Lung (tissue), 11 donors: ENCODE measurements at regions not wholly inside any gene's neighbourhood (a gene's known extent, or its start where the extent isn't known, plus 50 kb on each side); places are given as distances from the start of the nearest gene placed in this dataset.

Experiments
- ATAC-seq: fragments of 200-7000 bp; cut with Tn5 transposase; one replicate; pipeline ENCODE4 v1.9.1; 2020; ENCODE audit warnings: moderate number of reproducible peaks; ENCODE audit not compliant: insufficient read depth, low FRiP score
- DNase-seq, 3 donors: peaks; one replicate each; pipeline ENCODE4 v3.0.0-alpha.2; 2013 to 2017
- H3K27ac ChIP-seq, 2 donors: one replicate each; pipeline ENCODE4 v1.5.1; 2013; ENCODE audit warnings: mild to moderate bottlenecking in 2 of 2, moderate library complexity in 2 of 2, control low read depth in 1 of 2, inconsistent platforms in 1 of 2, low read depth in 1 of 2, low read length in 1 of 2
- H3K27me3 ChIP-seq, 3 donors: one replicate each; pipeline ENCODE4 v1.5.1; 2013; ENCODE audit warnings: low read length in 2 of 3; ENCODE audit not compliant: control insufficient read depth in 3 of 3, insufficient read depth in 3 of 3
- H3K36me3 ChIP-seq, 4 donors: one replicate each; pipeline ENCODE4 v1.5.1; 2013; ENCODE audit warnings: low read length in 4 of 4, mild to moderate bottlenecking in 1 of 4, moderate library complexity in 1 of 4; ENCODE audit not compliant: control insufficient read depth in 4 of 4, insufficient read depth in 4 of 4
- H3K4me1 ChIP-seq, 5 donors: one replicate each; pipeline ENCODE4 v1.5.1; 2013; ENCODE audit warnings: low read length in 5 of 5, mild to moderate bottlenecking in 2 of 5, moderate library complexity in 1 of 5; ENCODE audit not compliant: control insufficient read depth in 5 of 5, insufficient read depth in 5 of 5
- H3K4me3 ChIP-seq: one replicate; pipeline ENCODE4 v1.5.1; 2013; ENCODE audit warnings: mild to moderate bottlenecking, control low read depth, moderate library complexity
- H3K9ac ChIP-seq, 2 donors: one replicate each; pipeline ENCODE4 v1.5.1; 2013; ENCODE audit warnings: low read length in 2 of 2, control low read depth in 1 of 2; ENCODE audit not compliant: insufficient read depth in 1 of 2
- H3K9me3 ChIP-seq, 4 donors: one replicate each; pipeline ENCODE4 v1.5.1; 2013; ENCODE audit warnings: low read length in 3 of 4, mild to moderate bottlenecking in 1 of 4, moderate library complexity in 1 of 4; ENCODE audit not compliant: control insufficient read depth in 4 of 4, insufficient read depth in 3 of 4
- WGBS, 2 donors: extraction: QIAGEN DNeasy Blood & Tissue Kit; methylation state at CpG; one replicate each; pipeline ENCODE4 v1.1.7; 2013; 5-methylcytosine and 5-hydroxymethylcytosine counted together
- TF ChIP-seq, protein P1 (sequence below): IDR thresholded peaks from 2 replicates; pipeline ENCODE4 v1.5.1; 2012; ENCODE audit warnings: mild to moderate bottlenecking; ENCODE audit errors: control extremely low read depth, extremely low read depth
- donor health status: control.
- donor health status: control.
- donor health status: Bipolar disorder and iron deficiency.
- donor health status: healthy.
- donor health status: DM: yes; HTN: yes; CAD: no.

DNA sequence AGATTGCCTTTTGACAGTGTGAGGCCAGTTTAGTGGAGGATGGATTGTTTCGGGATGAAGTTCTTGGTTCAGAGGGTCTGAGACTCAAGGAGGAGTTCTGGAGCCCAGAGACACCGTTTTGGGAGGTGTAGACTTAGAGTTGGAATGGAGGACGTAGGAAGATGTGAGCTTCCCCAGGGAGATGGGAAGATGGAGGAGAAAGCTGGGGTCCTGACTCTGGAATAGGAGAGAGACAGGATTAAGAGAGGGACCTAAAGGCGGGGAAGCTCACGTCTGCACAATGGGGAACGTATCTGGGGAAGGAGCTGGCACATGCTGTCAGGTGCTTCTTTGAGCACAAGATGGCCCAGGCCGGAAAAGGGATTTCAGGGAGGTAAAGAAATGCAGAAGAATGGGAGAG, 71.3 kb upstream of the CLDN5 start:
- Histone ChIP-seq H3K27ac (peak overlapping the region in 1 of 2 donors; percentile 28), H3K36me3 (no peaks in the 10 kb centered on the region), H3K27me3 (no peaks in the 10 kb centered on the region), H3K4me1 (peaks cover 0 to 28% (median 10%) of the 10 kb centered on the region in 5 donors), H3K9me3 (peaks cover 0 to 2% (median 0%) of the 10 kb centered on the region in 4 donors), H3K9ac (no peak overlapping the region), H3K4me3 (no peak overlapping the region)
- TF ChIP-seq, protein P1, sequence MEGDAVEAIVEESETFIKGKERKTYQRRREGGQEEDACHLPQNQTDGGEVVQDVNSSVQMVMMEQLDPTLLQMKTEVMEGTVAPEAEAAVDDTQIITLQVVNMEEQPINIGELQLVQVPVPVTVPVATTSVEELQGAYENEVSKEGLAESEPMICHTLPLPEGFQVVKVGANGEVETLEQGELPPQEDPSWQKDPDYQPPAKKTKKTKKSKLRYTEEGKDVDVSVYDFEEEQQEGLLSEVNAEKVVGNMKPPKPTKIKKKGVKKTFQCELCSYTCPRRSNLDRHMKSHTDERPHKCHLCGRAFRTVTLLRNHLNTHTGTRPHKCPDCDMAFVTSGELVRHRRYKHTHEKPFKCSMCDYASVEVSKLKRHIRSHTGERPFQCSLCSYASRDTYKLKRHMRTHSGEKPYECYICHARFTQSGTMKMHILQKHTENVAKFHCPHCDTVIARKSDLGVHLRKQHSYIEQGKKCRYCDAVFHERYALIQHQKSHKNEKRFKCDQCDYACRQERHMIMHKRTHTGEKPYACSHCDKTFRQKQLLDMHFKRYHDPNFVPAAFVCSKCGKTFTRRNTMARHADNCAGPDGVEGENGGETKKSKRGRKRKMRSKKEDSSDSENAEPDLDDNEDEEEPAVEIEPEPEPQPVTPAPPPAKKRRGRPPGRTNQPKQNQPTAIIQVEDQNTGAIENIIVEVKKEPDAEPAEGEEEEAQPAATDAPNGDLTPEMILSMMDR: no peak
- ATAC-seq (no peak), DNase-seq (no peak)
- WGBS, 2 donors: 82 to 90% methylated on average over 7 of the region's 7 CpGs

DNA sequence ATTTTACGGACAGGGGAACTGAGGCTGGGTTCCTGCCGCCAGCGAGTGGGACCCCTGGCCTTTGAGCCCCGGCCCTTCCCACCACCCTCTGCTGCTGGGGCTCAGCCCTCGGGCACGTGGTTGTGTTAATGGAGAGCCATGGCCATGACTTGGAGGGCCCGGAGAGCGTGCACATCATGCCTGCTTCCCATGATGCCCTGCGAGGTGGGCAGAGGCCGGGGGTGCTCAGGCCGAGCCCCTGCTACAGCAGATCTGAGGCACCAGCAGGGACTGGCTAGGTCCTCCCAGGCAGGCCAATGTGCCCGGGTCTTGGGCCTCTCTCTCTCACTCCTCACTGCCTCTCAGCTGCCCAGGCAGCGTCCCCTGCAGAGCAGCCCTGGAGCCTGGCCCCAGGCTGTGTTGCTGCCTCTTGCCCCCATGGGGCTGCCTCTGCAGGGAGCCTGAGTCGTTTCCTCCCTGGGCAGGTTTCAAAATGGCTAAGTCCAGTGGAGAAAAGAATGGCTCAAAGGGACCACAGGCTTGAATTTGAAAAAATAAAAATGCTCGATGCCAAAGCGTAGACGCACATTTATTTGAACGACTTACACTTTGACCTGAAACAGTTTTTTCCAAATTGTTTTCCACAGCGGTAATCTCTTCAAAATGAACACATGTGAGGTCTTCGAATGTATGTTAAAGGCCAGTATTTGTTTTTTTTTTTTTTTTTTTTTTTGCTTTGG, 72.6 kb upstream of the CLDN5 start:
- no peak overlapping the region for H3K4me3 ChIP-seq
- peaks cover 0 to 29% (median 5%) of the 10 kb centered on the region in 5 donors for H3K4me1 ChIP-seq
- ATAC-seq: no peak
- peaks cover 0 to 2% (median 0%) of the 10 kb centered on the region in 4 donors for H3K9me3 ChIP-seq
- no peaks in the 10 kb centered on the region for H3K36me3 ChIP-seq
- H3K27ac ChIP-seq: peak overlapping the region in 1 of 2 donors; percentile 82
- DNase-seq: no peak
- TF ChIP-seq, protein P1: no peak
- 75 to 80% methylated on average over 20 of the region's 20 CpGs for WGBS, 2 donors
- no peaks in the 10 kb centered on the region for H3K27me3 ChIP-seq
- H3K9ac ChIP-seq: no peak overlapping the region

DNA sequence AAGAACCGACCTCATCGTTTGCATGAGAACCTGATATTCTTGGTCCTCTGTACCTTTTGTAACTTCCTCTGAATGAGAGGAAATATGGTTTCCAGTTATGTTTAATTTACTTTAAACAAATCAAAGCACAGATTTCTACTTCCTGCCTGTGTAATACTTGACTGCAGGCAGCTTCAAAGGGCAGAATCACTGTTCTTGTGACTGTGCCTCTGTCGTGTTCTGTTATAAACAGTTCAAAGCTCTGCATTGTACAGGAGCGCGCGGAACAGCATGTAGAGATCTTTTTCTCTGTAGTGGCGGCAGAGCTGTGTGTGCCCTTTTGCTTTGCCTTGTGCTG, 73.2 kb upstream of the CLDN5 start:
- 45 to 50% methylated on average over 7 of the region's 7 CpGs for WGBS, 2 donors
- ATAC-seq: no peak

More for the DNA sequence above, 73.2 kb upstream of the CLDN5 start:
- Histone ChIP-seq H3K27ac (no peak overlapping the region), H3K27me3 (no peaks in the 10 kb centered on the region), H3K4me1 (peaks cover 0 to 27% (median 4%) of the 10 kb centered on the region in 5 donors), H3K9ac (no peak overlapping the region), H3K36me3 (no peaks in the 10 kb centered on the region), H3K9me3 (peaks cover 0 to 2% (median 0%) of the 10 kb centered on the region in 4 donors), H3K4me3 (no peak overlapping the region)
- TF ChIP-seq, protein P1: no peak
- peak in 1 of 3 donors; percentile 44 for DNase-seq
